Gastrocnemius medialis (tissue), 4 donors: ENCODE measurements at regions not wholly inside any gene's neighbourhood (a gene's known extent, or its start where the extent isn't known, plus 50 kb on each side); places are given as distances from the start of the nearest gene placed in this dataset.

ENCODE experiments used
- POLR2A ChIP-seq, 2 donors: fragments of 450-650 bp; IDR thresholded peaks; one replicate each; pipeline ENCODE4 v1.6.1; 2017; ENCODE audit warnings: antibody characterized with exemption in 2 of 2, mild to moderate bottlenecking in 2 of 2, moderate library complexity in 2 of 2
- TF ChIP-seq, protein P1 (sequence below), 5 experiments: fragments of 450-650 bp in 3 of 5; fragments of 200-600 bp in 2 of 5; sonication (generic) in 2 of 5; IDR thresholded peaks in 4 of 5; conservative IDR thresholded peaks in 1 of 5; 1 replicate in 4 of 5; 2 replicates in 1 of 5; pipeline ENCODE4 v1.5.1; 2016 to 2019; ENCODE audit warnings: antibody characterized with exemption in 5 of 5, mild to moderate bottlenecking in 3 of 5, moderate library complexity in 3 of 5

GRCh38 chr3:5349343-5349742 is 161.8 kb downstream of the EDEM1 start:
- TF ChIP-seq POLR2A (IDR thresholded peaks at IDR 0.05): no peak
- TF ChIP-seq, protein P1, sequence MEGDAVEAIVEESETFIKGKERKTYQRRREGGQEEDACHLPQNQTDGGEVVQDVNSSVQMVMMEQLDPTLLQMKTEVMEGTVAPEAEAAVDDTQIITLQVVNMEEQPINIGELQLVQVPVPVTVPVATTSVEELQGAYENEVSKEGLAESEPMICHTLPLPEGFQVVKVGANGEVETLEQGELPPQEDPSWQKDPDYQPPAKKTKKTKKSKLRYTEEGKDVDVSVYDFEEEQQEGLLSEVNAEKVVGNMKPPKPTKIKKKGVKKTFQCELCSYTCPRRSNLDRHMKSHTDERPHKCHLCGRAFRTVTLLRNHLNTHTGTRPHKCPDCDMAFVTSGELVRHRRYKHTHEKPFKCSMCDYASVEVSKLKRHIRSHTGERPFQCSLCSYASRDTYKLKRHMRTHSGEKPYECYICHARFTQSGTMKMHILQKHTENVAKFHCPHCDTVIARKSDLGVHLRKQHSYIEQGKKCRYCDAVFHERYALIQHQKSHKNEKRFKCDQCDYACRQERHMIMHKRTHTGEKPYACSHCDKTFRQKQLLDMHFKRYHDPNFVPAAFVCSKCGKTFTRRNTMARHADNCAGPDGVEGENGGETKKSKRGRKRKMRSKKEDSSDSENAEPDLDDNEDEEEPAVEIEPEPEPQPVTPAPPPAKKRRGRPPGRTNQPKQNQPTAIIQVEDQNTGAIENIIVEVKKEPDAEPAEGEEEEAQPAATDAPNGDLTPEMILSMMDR (IDR thresholded peaks at IDR 0.05 in 4 of 5, conservative IDR thresholded peaks at IDR 0.05 in 1 of 5): no peak
